GM12864 (cell line): ENCODE measurements at regions not wholly inside any gene's neighbourhood (a gene's known extent, or its start where the extent isn't known, plus 50 kb on each side); places are given as distances from the start of the nearest gene placed in this dataset.

Source experiments
- DNase-seq: peaks from one replicate; pipeline ENCODE4 v3.0.0-alpha.2; 2011; ENCODE audit warnings: low read depth
- H3K4me3 ChIP-seq: 2 replicates; pipeline ENCODE4 v1.5.1; 2011; ENCODE audit warnings: mild to moderate bottlenecking, low read depth, low read length, control low read depth
- CTCF ChIP-seq: IDR thresholded peaks from 2 replicates; pipeline ENCODE4 v1.5.1; 2011; ENCODE audit warnings: low read depth, mild to moderate bottlenecking, moderate library complexity, low read length, control low read depth, inconsistent platforms; ENCODE audit errors: missing control alignments

- no peak overlapping the region for H3K4me3 ChIP-seq
- no peak for TF ChIP-seq CTCF
- DNase-seq = no peak
These were observed 132.1 kb upstream of the DLGAP1 start for GRCh38 chr18:4587204-4587603.

DNA sequence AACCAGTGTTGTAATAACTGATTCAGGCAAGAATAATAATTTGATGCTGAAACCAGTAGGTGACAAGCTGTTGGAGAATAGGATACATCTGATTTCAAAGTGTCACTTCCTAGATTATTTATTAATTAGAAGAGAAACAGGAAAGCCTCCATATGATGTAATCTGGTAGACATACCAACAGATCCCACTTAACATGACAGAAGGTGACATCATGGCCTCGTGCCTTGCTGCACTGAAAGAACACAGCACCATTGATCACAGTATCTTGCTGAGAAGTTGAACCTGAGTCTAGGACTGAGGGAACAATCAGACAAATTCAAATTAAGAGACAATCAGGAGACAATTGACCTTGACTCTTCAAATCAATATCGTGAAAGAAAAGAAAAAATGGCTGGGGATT, 131.6 kb upstream of the DLGAP1 start:
- no peak for TF ChIP-seq CTCF
- no peak for DNase-seq
- no peak overlapping the region for H3K4me3 ChIP-seq

GRCh38 chr18:4582431-4583335, 127.6 kb upstream of the DLGAP1 start:
- no peak for TF ChIP-seq CTCF
- no peak for DNase-seq
- no peak overlapping the region for H3K4me3 ChIP-seq

GRCh38 chr18:4581966-4582365, 126.9 kb upstream of the DLGAP1 start:
- TF ChIP-seq CTCF = no peak
- no peak overlapping the region for H3K4me3 ChIP-seq
- DNase-seq = no peak

GRCh38 chr18:4578449-4578848, 123.3 kb upstream of the DLGAP1 start:
- no peak overlapping the region for H3K4me3 ChIP-seq
- DNase-seq = no peak
- TF ChIP-seq CTCF = no peak

DNA sequence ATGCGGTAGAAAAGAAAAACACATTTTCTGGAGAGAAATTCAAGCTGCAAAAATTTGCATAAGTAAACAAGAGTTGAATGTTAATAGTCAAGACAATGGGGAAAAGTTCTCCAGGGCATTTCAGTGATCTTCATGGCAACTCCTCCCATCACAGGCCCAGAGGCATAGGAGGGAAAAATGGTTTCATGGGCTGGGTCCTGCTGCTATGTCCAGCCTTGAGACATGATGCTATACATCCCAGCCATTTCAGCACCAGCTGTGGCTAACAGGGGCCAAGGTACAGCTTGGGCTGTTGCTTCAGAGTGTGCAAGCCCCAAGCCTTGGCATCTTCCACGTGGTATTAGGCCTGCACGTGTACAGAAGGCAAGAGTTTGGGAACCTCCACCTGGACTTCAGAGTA, 118.6 kb upstream of the DLGAP1 start:
- TF ChIP-seq CTCF = no peak
- DNase-seq = no peak
- no peak overlapping the region for H3K4me3 ChIP-seq

DNA sequence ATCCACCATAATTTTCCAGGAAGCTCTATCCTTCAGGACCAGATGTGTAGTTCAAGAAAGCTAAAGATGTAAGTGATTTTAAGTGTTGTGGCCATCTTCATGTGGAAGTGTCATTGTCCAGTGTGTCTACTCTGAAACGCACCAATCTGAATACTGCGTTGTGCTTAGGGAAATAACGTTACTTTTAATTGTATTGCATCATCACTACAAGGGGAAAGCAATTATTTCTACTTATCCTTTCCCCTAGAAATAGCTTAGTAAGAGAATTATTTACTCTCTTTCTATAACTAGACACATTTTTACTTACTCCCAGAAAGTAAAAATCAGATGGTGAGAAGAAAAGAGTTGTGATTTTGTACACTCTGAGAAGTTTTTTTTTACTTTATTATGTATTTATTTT, 102.4 kb upstream of the DLGAP1 start:
- no peak for DNase-seq

More for the DNA sequence above, 102.4 kb upstream of the DLGAP1 start:
- no peak for TF ChIP-seq CTCF
- no peak overlapping the region for H3K4me3 ChIP-seq
